Neural progenitor cell (in vitro differentiated cells): ENCODE measurements at regions not wholly inside any gene's neighbourhood (a gene's known extent, or its start where the extent isn't known, plus 50 kb on each side); places are given as distances from the start of the nearest gene placed in this dataset.

ENCODE experiments used
- EZH2 ChIP-seq: fragments of 200-600 bp; sonication (generic); IDR thresholded peaks from 2 replicates; pipeline ENCODE4 v1.6.1; 2017; ENCODE audit warnings: antibody characterized with exemption, mild to moderate bottlenecking, moderate library complexity
- EZH2phosphoT487 ChIP-seq: fragments of 200-600 bp; sonication (generic); IDR thresholded peaks from 2 replicates; pipeline ENCODE4 v1.6.1; 2017; ENCODE audit warnings: antibody characterized with exemption
- TF ChIP-seq, protein P1 (sequence below): fragments of 200-600 bp; sonication (generic); IDR thresholded peaks from 2 replicates; pipeline ENCODE4 v1.5.1; 2017; ENCODE audit warnings: antibody characterized with exemption, mild to moderate bottlenecking

DNA sequence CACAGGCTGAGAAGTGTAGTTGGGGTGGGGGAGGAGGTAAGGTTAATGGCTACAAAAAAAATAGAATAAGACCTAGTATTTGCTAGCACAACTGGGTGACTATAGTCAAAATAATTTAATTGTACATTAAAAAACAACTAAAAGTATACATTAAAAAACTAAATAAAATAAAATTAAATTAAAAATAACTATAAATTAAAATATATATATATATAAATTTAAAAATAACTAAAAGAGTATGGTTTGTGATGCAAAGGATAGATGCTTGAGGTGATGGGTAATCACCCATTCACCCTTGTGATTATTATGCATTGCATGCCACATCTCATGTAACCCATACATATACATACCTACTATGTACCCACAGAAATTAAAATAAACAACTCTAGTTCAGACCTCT is 762.5 kb downstream of the SORCS1 start:
- TF ChIP-seq, protein P1, sequence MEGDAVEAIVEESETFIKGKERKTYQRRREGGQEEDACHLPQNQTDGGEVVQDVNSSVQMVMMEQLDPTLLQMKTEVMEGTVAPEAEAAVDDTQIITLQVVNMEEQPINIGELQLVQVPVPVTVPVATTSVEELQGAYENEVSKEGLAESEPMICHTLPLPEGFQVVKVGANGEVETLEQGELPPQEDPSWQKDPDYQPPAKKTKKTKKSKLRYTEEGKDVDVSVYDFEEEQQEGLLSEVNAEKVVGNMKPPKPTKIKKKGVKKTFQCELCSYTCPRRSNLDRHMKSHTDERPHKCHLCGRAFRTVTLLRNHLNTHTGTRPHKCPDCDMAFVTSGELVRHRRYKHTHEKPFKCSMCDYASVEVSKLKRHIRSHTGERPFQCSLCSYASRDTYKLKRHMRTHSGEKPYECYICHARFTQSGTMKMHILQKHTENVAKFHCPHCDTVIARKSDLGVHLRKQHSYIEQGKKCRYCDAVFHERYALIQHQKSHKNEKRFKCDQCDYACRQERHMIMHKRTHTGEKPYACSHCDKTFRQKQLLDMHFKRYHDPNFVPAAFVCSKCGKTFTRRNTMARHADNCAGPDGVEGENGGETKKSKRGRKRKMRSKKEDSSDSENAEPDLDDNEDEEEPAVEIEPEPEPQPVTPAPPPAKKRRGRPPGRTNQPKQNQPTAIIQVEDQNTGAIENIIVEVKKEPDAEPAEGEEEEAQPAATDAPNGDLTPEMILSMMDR: no peak
- no peak for TF ChIP-seq EZH2
- no peak for TF ChIP-seq EZH2phosphoT487
